Right lobe of liver (tissue), 6 donors: ENCODE measurements at regions not wholly inside any gene's neighbourhood (a gene's known extent, or its start where the extent isn't known, plus 50 kb on each side); places are given as distances from the start of the nearest gene placed in this dataset.

Experiments used
- ATAC-seq, 4 donors: fragments of 200-7000 bp; cut with Tn5 transposase; one replicate each; pipeline ENCODE4 v1.9.1; 2020; ENCODE audit warnings: mild to moderate bottlenecking in 4 of 4, moderate library complexity in 4 of 4
- DNase-seq, 3 donors: peaks; one replicate each; pipeline ENCODE4 v3.0.0-alpha.2; 2020
- H3K27ac ChIP-seq, 3 donors: fragments of 200-600 bp; one replicate each; pipeline ENCODE4 v1.8.0; 2022
- H3K27me3 ChIP-seq, 2 donors: fragments of 200-600 bp; one replicate each; pipeline ENCODE4 v1.8.0; 2022
- H3K36me3 ChIP-seq, 4 donors: fragments of 200-600 bp; sonication (generic) in 1 of 4; one replicate each; pipeline versions ENCODE4 v1.5.1 to v1.8.0; 2017 to 2022; ENCODE audit warnings: control low read depth in 1 of 4
- H3K4me1 ChIP-seq, 4 donors: fragments of 200-600 bp; sonication (generic) in 1 of 4; one replicate each; pipeline versions ENCODE4 v1.5.1 to v1.8.0; 2017 to 2022; ENCODE audit warnings: control low read depth in 1 of 4
- H3K4me3 ChIP-seq, 3 donors: fragments of 200-600 bp; one replicate each; pipeline ENCODE4 v1.8.0; 2022
- H3K9me3 ChIP-seq, 4 donors: fragments of 200-600 bp; sonication (generic) in 1 of 4; one replicate each; pipeline versions ENCODE4 v1.5.1 to v1.8.0; 2017 to 2022; ENCODE audit warnings: control low read depth in 1 of 4
- POLR2A ChIP-seq: fragments of 450-650 bp; IDR thresholded peaks from one replicate; pipeline ENCODE4 v1.6.1; 2017; ENCODE audit warnings: antibody characterized with exemption, mild to moderate bottlenecking
- WGBS: methylation state at CpG from one replicate; pipeline ENCODE4 v1.1.6; 2018; ENCODE audit warnings: low coverage, low lambda C conversion rate; ENCODE audit not compliant: insufficient coverage; ENCODE audit errors: missing lambda C conversion rate; 5-methylcytosine and 5-hydroxymethylcytosine counted together
- intact Hi-C, 2 donors: fragments of 100-400 bp; cut with DNase I; formaldehyde crosslinking; loops; one replicate each; pipeline versions ENCODE4 v1.11.2 to v1.14.1; 2022
- TF ChIP-seq, protein P1 (sequence below), 4 donors: fragments of 200-600 bp in 3 of 4; fragments of 450-650 bp in 1 of 4; IDR thresholded peaks; one replicate each; pipeline versions ENCODE4 v1.5.1 to v1.8.0; 2016 to 2022; ENCODE audit warnings: antibody characterized with exemption in 4 of 4, mild to moderate bottlenecking in 2 of 4
- donor health status: DM: no; HTN: yes; CAD: no.
- donor health status: DM: no; HTN: no; CAD: no.
- donor health status: DM: no; HTN: no; CAD: no.
- donor health status: DM: no; HTN: yes; CAD: no.
- donor health status: DM: no; HTN: yes; CAD: no.

- no peak overlapping the region for H3K27ac ChIP-seq
- H3K4me1 ChIP-seq, result no peaks in the 10 kb centered on the region
- H3K36me3 ChIP-seq, result no peaks in the 10 kb centered on the region
- H3K27me3 ChIP-seq, result no peaks in the 10 kb centered on the region
- no peak overlapping the region for H3K4me3 ChIP-seq
- no peak for DNase-seq
- TF ChIP-seq, protein P1, sequence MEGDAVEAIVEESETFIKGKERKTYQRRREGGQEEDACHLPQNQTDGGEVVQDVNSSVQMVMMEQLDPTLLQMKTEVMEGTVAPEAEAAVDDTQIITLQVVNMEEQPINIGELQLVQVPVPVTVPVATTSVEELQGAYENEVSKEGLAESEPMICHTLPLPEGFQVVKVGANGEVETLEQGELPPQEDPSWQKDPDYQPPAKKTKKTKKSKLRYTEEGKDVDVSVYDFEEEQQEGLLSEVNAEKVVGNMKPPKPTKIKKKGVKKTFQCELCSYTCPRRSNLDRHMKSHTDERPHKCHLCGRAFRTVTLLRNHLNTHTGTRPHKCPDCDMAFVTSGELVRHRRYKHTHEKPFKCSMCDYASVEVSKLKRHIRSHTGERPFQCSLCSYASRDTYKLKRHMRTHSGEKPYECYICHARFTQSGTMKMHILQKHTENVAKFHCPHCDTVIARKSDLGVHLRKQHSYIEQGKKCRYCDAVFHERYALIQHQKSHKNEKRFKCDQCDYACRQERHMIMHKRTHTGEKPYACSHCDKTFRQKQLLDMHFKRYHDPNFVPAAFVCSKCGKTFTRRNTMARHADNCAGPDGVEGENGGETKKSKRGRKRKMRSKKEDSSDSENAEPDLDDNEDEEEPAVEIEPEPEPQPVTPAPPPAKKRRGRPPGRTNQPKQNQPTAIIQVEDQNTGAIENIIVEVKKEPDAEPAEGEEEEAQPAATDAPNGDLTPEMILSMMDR (IDR thresholded peaks at IDR 0.05), result no peak
- no peak for TF ChIP-seq POLR2A
- 70% methylated on average over 9 of the region's 11 CpGs for WGBS
- no peaks in the 10 kb centered on the region for H3K9me3 ChIP-seq
- intact Hi-C loops, result loop anchor here in 1 of 2 donors (5.0 kb wide), 1 partner anchor 312 kb away; no protein-coding TSS in a partner anchor
- ATAC-seq, result no peak
These were observed 238.5 kb downstream of the NFATC2 start for GRCh38 chr20:51303731-51304670.

GRCh38 chr20:51301026-51301425 is 241.5 kb downstream of the NFATC2 start:
- H3K9me3 ChIP-seq, result no peaks in the 10 kb centered on the region
- TF ChIP-seq, protein P1 (IDR thresholded peaks at IDR 0.05), result no peak
- no peak for TF ChIP-seq POLR2A
- H3K36me3 ChIP-seq, result no peaks in the 10 kb centered on the region
- H3K27ac ChIP-seq, result no peak overlapping the region
- ATAC-seq (no peak), DNase-seq (no peak)
- no peaks in the 10 kb centered on the region for H3K27me3 ChIP-seq
- no peak overlapping the region for H3K4me3 ChIP-seq
- H3K4me1 ChIP-seq, result no peaks in the 10 kb centered on the region
- intact Hi-C loops, result loop anchor here in 1 of 2 donors (5.0 kb wide), 1 partner anchor 309 kb away; no protein-coding TSS in a partner anchor
- 81% methylated on average over 4 of the region's 4 CpGs for WGBS

- intact Hi-C loops, result loop anchor here in 1 of 2 donors (5.0 kb wide), 1 partner anchor 308 kb away; no protein-coding TSS in a partner anchor
- no peaks in the 10 kb centered on the region for H3K36me3 ChIP-seq
- WGBS, result 30% methylated on average over 2 of the region's 2 CpGs
- no peak overlapping the region for H3K27ac ChIP-seq
- no peaks in the 10 kb centered on the region for H3K4me1 ChIP-seq
- no peaks in the 10 kb centered on the region for H3K27me3 ChIP-seq
- no peak overlapping the region for H3K4me3 ChIP-seq
- H3K9me3 ChIP-seq, result no peaks in the 10 kb centered on the region
- no peak for ATAC-seq
- no peak for DNase-seq
- TF ChIP-seq, protein P1 (IDR thresholded peaks at IDR 0.05), result no peak
- TF ChIP-seq POLR2A, result no peak
These were observed 242.4 kb downstream of the NFATC2 start for GRCh38 chr20:51300104-51300503.

DNA sequence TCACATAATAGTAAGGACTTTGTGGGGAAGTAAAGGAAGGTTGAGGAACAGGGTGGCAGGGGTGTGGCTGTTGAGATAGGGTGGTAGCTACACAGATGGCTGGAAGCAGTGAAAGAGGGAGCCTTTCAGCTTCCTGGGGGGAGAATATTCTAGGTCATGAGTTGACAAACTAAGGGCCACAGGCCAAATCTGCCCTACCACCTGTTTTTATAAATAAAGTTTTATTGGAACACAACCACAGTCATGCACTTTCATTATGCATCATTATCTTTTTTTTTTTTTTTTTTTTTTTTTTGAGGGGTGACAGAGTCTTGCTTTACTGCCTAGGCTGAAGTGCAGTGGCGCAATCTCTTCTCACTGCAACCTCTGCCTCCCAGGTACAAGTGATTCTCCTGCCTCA is 243.1 kb downstream of the NFATC2 start:
- WGBS, result 100% methylated on average over 1 of the region's 1 CpG
- H3K9me3 ChIP-seq, result no peaks in the 10 kb centered on the region
- DNase-seq, result no peak
- no peak overlapping the region for H3K27ac ChIP-seq
- H3K4me3 ChIP-seq, result no peak overlapping the region
- H3K4me1 ChIP-seq, result no peaks in the 10 kb centered on the region
- TF ChIP-seq, protein P1 (IDR thresholded peaks at IDR 0.05), result no peak
- TF ChIP-seq POLR2A, result no peak
- no peaks in the 10 kb centered on the region for H3K27me3 ChIP-seq
- no peaks in the 10 kb centered on the region for H3K36me3 ChIP-seq
- intact Hi-C loops, result no loop called here
- ATAC-seq, result no peak
